Upper lobe of left lung (tissue), 4 donors: ENCODE measurements at regions not wholly inside any gene's neighbourhood (a gene's known extent, or its start where the extent isn't known, plus 50 kb on each side); places are given as distances from the start of the nearest gene placed in this dataset.

Experiments used
- CTCF ChIP-seq, 6 experiments: fragments of 450-650 bp in 4 of 6; fragments of 200-600 bp in 2 of 6; sonication (generic) in 2 of 6; IDR thresholded peaks; one replicate each; pipeline ENCODE4 v1.5.1; 2016 to 2019; ENCODE audit warnings: antibody characterized with exemption in 6 of 6
- EP300 ChIP-seq, 4 donors: sonication (generic); formaldehyde crosslinking; IDR thresholded peaks; one replicate each; pipeline ENCODE4 v1.5.1; 2017; ENCODE audit warnings: antibody characterized with exemption in 4 of 4, control low read depth in 2 of 4
- POLR2A ChIP-seq, 4 donors: fragments of 450-650 bp; IDR thresholded peaks; one replicate each; pipeline ENCODE4 v1.5.1; 2016 to 2017; ENCODE audit warnings: antibody characterized with exemption in 4 of 4, mild to moderate bottlenecking in 2 of 4

GRCh38 chr4:74878323-74878722, 54.6 kb upstream of the PARM1 start:
- TF ChIP-seq POLR2A (IDR thresholded peaks at IDR 0.05), result no peak
- no peak for TF ChIP-seq CTCF (IDR thresholded peaks at IDR 0.05)
- no peak for TF ChIP-seq EP300 (IDR thresholded peaks at IDR 0.05)
